ENCODE measurements at regions not wholly inside any gene's neighbourhood (a gene's known extent, or its start where the extent isn't known, plus 50 kb on each side); places are given as distances from the start of the nearest gene placed in this dataset.

DNA sequence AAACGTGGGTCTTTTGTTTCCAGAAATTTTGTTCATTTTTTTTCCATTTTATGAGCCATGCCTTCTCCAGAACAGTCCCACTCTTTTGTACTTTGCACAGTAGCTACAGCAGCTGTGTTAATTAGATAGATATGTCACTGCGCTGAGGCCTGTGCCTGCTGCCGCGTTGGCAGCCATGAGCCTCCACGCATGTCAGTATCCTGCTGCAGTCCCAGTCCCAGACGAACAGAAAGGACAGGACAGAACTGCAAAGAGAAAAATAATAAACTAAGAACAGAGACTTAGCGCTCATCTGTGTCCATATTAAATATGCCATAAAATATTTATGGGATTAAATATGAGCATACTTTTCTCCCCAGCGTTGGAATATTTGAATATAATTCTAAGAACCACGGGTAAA, 442.4 kb upstream of the RARB start:
- no peaks in the 10 kb centered on the region for H3K36me3 Mint-ChIP-seq
- DNase-seq (ENCODE audit: low spot score in 2 of 2) (no peak), ATAC-seq (no peak)
- no peak overlapping the region for H3K27ac Mint-ChIP-seq
- peaks cover 0 to 4% of the 10 kb centered on the region in 2 donors for H3K9me3 Mint-ChIP-seq

- H3K9me3 Mint-ChIP-seq = peaks cover under 1 to 4% of the 10 kb centered on the region in 2 donors
- no peaks in the 10 kb centered on the region for H3K36me3 Mint-ChIP-seq
- ATAC-seq (no peak), DNase-seq (ENCODE audit: low spot score in 2 of 2) (no peak)
- no peak overlapping the region for H3K27ac Mint-ChIP-seq
These were observed 441.5 kb upstream of the RARB start for GRCh38 chr3:24986612-24987011.

DNA sequence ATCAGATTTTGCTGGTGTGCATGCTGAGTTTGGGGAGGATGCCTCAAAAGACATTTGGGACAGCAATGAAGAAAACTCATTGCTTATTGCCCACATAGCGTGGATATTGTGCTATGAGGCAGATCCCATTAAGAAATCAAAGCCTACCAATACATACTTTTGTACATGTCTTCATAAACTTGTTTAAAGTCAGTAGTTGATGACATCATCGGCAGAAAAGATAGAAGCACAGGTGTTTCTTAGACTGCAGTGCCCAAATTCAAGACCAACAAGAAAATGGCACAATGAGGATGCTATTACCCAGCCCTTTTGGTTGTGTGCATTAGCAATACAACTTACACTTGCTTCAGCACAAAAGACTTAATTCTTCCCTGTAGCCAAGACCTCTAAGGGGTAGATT, 428.7 kb upstream of the RARB start:
- peaks cover 0 to 10% of the 10 kb centered on the region in 2 donors for H3K9me3 Mint-ChIP-seq
- H3K36me3 Mint-ChIP-seq = no peaks in the 10 kb centered on the region
- H3K27ac Mint-ChIP-seq = no peak overlapping the region
- DNase-seq (ENCODE audit: low spot score in 2 of 2) = no peak
- no peak for ATAC-seq

- no peaks in the 10 kb centered on the region for H3K9me3 Mint-ChIP-seq
- H3K36me3 Mint-ChIP-seq = no peaks in the 10 kb centered on the region
- no peak for DNase-seq (ENCODE audit: low spot score in 2 of 2)
- ATAC-seq = no peak
- no peak overlapping the region for H3K27ac Mint-ChIP-seq
These were observed 427.0 kb upstream of the RARB start for GRCh38 chr3:25000971-25001591.

DNA sequence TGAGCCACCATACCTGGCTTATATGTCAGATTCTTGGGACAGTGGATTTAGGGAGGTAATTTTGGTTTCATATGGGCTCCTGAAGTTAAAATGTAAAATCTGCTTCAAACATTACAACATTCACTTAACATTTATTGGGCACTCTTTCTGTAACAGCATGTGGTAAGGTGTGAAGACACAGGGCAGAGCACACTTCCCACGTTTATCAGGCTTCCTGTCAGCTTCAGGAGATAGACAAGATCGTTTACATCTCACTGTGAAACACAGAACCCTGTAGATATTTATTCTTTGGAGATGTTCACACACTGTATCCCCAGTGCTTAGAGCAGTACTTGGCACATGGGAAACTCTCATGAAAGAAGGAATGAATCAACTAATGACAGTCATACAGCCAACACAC, 426.0 kb upstream of the RARB start:
- ATAC-seq = no peak
- no peaks in the 10 kb centered on the region for H3K36me3 Mint-ChIP-seq
- DNase-seq (ENCODE audit: low spot score in 2 of 2) = no peak
- H3K27ac Mint-ChIP-seq = no peak overlapping the region
- H3K9me3 Mint-ChIP-seq = no peaks in the 10 kb centered on the region

GRCh38 chr3:25007974-25008658, 419.9 kb upstream of the RARB start:
- no peak for ATAC-seq
- no peak for DNase-seq (ENCODE audit: low spot score in 2 of 2)
- H3K9me3 Mint-ChIP-seq = peaks cover 6 to 8% of the 10 kb centered on the region in 2 donors
- no peaks in the 10 kb centered on the region for H3K36me3 Mint-ChIP-seq
- no peak overlapping the region for H3K27ac Mint-ChIP-seq

DNA sequence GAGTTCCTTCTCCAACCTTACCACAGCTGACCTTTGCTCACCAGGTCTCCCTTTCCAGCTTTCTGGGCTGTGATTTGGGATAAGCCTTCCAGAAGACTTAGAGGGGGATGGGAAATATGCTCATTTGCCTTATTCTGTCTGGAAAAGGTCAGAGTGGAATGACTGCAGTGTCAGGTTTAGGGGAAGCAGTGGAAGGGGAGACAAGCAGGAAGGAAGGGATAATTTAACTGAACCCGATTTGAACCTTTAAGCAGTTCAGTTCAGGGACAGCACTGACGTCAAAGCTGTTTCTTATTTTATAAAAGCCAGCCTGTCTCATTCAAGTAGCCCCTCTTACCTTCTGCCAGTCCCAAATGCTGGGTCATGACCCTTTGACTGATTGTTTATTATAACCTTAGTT, 418.4 kb upstream of the RARB start:
- no peak overlapping the region for H3K27ac Mint-ChIP-seq
- ATAC-seq (no peak), DNase-seq (ENCODE audit: low spot score in 2 of 2) (no peak)
- peaks cover 6 to 12% of the 10 kb centered on the region in 2 donors for H3K9me3 Mint-ChIP-seq
- H3K36me3 Mint-ChIP-seq = no peaks in the 10 kb centered on the region

DNA sequence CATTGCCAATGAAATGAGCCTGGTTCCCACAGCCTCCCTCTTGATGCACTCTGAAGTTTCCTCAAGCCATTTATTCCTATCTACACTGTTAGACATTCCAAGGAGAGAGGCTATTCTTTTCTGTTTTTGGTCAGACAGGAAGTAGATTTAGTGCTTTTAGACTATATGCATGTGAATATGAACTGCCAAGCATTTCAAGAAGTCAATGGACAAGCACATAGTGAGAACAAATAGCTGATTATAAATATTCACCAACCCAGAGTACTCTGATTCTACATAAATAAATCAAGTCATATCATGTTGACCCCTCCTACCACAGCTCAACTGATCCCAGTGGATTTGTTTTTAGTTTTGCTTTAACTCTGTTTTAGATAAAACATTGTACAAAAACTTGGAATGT, 412.5 kb upstream of the RARB start:
- peaks cover 6 to 14% of the 10 kb centered on the region in 2 donors for H3K9me3 Mint-ChIP-seq
- DNase-seq (ENCODE audit: low spot score in 2 of 2) (no peak), ATAC-seq (no peak)
- H3K27ac Mint-ChIP-seq = no peak overlapping the region
- H3K36me3 Mint-ChIP-seq = no peaks in the 10 kb centered on the region

DNA sequence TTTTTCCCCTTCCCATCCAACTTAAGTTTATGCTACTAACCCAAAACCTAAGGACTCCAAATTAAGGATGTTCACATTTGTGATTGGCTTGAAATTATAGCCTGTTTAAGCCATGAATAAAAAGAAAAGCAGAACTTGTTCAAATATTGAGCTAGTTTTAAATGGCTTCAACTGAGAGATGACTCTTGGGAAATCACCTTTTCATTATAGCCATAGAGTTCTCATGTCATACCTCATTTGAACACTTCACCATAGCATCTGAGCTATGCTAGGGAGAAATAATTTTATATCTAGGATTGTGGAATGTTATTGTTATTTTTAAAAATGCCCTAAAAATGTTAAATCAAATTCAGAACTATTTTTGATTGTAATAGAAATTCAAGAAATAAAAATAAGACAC, 409.2 kb upstream of the RARB start:
- no peak for DNase-seq (ENCODE audit: low spot score in 2 of 2)
- no peaks in the 10 kb centered on the region for H3K36me3 Mint-ChIP-seq
- no peak for ATAC-seq
- peaks cover 0 to 7% of the 10 kb centered on the region in 2 donors for H3K9me3 Mint-ChIP-seq
- H3K27ac Mint-ChIP-seq = no peak overlapping the region

GRCh38 chr3:25019506-25019905, 408.6 kb upstream of the RARB start:
- H3K27ac Mint-ChIP-seq = no peak overlapping the region
- ATAC-seq (no peak), DNase-seq (ENCODE audit: low spot score in 2 of 2) (no peak)
- no peaks in the 10 kb centered on the region for H3K36me3 Mint-ChIP-seq
- peaks cover 0 to 7% of the 10 kb centered on the region in 2 donors for H3K9me3 Mint-ChIP-seq

GRCh38 chr3:25021816-25022215, 406.2 kb upstream of the RARB start:
- Mint-ChIP-seq H3K27ac (no peak overlapping the region), H3K9me3 (peaks cover 0 to 7% of the 10 kb centered on the region in 2 donors), H3K36me3 (no peaks in the 10 kb centered on the region)
- no peak for ATAC-seq
- no peak for DNase-seq (ENCODE audit: low spot score in 2 of 2)

DNA sequence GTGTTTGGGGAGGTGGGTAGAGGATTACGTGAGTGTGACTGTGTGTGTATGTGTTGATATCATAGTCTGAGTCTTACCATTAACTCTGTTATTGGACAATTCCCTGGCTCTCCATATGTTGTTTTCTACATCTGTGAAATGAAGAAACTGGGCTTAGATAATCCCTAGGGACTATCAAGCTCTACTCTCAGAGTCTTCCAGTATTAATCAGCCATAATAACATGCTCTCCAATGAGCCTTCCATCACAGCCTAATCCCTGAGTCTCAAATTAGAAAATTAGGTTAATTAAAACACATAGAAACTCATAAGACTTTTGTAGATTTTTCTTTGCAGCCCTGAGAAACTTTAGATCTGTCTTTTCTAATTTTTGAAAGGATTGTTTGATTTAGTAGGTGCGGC, 404.2 kb upstream of the RARB start:
- no peak overlapping the region for H3K27ac Mint-ChIP-seq
- ATAC-seq = no peak
- H3K9me3 Mint-ChIP-seq = peaks cover 0 to 5% of the 10 kb centered on the region in 2 donors
- no peaks in the 10 kb centered on the region for H3K36me3 Mint-ChIP-seq
- no peak for DNase-seq (ENCODE audit: low spot score in 2 of 2)

DNA sequence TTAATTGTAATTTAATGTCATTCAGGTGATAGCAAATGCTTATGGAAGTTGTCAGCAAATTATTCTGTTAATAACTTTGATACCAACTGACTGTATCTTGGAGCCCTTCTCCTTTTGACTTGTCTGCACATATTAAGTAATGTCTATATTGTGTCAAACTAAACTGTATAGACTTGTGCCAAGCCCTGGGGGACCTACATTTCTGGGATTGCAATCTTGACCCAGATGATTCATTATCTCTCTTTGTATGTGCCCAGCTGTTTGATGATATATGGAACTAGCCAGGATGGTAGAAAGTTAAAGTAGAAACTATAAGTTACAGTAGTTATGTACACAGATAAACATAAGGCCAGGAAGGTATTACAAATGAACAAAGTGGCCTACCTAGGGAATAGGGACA, 402.8 kb upstream of the RARB start:
- Mint-ChIP-seq H3K27ac (no peak overlapping the region), H3K36me3 (no peaks in the 10 kb centered on the region), H3K9me3 (peaks cover 0 to 5% of the 10 kb centered on the region in 2 donors)
- no peak for DNase-seq (ENCODE audit: low spot score in 2 of 2)
- no peak for ATAC-seq

DNA sequence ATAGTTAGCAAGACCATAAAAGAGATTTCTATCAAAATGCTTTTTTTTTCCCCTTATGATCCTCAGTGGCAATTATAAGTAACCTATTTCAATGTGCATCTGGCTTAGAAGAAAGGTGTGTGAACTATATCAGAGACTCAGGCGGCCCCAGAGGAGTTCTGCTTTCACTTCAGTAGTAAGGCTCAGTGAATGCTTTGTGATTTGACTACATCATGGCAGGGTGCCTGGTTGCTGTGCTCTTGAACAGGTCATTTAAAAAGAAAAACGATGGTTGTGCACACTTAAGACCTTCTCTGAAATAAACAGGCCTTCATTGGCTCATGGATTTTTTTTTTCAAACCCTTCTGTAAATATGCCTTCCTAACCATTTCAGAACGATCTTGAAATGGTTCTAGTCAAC, 400.4 kb upstream of the RARB start:
- Mint-ChIP-seq H3K27ac (no peak overlapping the region), H3K9me3 (peaks cover 0 to 2% of the 10 kb centered on the region in 2 donors), H3K36me3 (no peaks in the 10 kb centered on the region)
- DNase-seq (ENCODE audit: low spot score in 2 of 2) (no peak), ATAC-seq (no peak)

GRCh38 chr3:25029820-25030219, 398.2 kb upstream of the RARB start:
- ATAC-seq = no peak
- no peaks in the 10 kb centered on the region for H3K36me3 Mint-ChIP-seq
- H3K27ac Mint-ChIP-seq = no peak overlapping the region
- DNase-seq (ENCODE audit: low spot score in 2 of 2) = no peak
- peaks cover 7% of the 10 kb centered on the region in 2 donors for H3K9me3 Mint-ChIP-seq

DNA sequence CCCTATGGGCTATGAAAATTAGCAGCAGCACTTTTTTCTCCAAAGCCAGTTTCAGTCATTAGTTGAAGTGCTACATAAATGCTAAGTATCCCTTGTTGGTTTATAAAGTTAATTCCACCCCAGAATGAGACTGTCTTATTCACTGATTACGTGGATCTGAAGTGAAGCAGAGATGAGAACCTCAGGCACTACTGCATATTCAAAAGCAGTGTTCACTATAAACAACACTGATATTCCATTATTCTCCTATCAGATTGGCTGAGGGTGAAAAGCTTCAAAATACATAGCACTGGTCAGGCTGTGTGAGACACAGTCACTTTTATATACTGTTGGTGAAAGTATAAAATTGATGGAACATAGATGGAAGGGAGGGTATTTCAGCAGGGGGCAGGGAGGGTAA, 395.7 kb upstream of the RARB start:
- DNase-seq (ENCODE audit: low spot score in 2 of 2) (no peak), ATAC-seq (no peak)
- Mint-ChIP-seq H3K9me3 (peaks cover 7 to 8% of the 10 kb centered on the region in 2 donors), H3K27ac (no peak overlapping the region), H3K36me3 (no peaks in the 10 kb centered on the region)

GRCh38 chr3:25033407-25034029, 394.5 kb upstream of the RARB start:
- Mint-ChIP-seq H3K27ac (no peak overlapping the region), H3K9me3 (peaks cover 7 to 11% of the 10 kb centered on the region in 2 donors), H3K36me3 (no peaks in the 10 kb centered on the region)
- DNase-seq (ENCODE audit: low spot score in 2 of 2) = peak in 1 of 2 donors; percentile 21
- peak in 1 of 2 donors; percentile 47 for ATAC-seq

DNA sequence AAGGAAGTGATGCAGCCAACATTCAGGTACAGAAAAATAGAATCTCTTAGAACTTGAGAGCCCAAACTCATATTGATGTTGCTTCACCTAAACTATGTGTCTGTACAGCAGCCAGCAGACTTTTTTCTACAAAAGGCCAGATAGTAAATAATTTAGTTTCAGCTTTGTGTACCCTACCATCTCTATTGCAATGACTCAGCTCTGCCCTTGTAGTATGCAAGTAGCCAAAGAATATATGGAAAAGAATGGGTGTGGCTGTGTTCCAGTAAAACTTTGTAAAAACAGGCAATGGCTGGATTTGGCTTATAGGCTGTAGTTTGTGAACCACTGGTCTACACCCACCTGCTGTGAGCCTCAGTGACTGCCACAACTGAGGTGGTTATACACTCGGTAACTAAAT, 392.5 kb upstream of the RARB start:
- no peak overlapping the region for H3K27ac Mint-ChIP-seq
- no peaks in the 10 kb centered on the region for H3K36me3 Mint-ChIP-seq
- DNase-seq (ENCODE audit: low spot score in 2 of 2) (no peak), ATAC-seq (no peak)
- H3K9me3 Mint-ChIP-seq = peaks cover 7 to 15% of the 10 kb centered on the region in 2 donors
